ENCODE measurements at regions not wholly inside any gene's neighbourhood (a gene's known extent, or its start where the extent isn't known, plus 50 kb on each side); places are given as distances from the start of the nearest gene placed in this dataset.

- no peak for TF ChIP-seq POLR2AphosphoS5 (IDR thresholded peaks at IDR 0.05)
- no peak for TF ChIP-seq EP300 (IDR thresholded peaks at IDR 0.05)
- no peak for TF ChIP-seq POLR2A (IDR thresholded peaks at IDR 0.05)
- TF ChIP-seq CTCF (IDR thresholded peaks at IDR 0.05), result no peak
- Histone ChIP-seq H3K36me3 (no peaks in the 10 kb centered on the region), H3K9me3 (no peaks in the 10 kb centered on the region), H3K27me3 (no peaks in the 10 kb centered on the region), H3K4me3 (no peak overlapping the region), H3K4me1 (no peaks in the 10 kb centered on the region), H3K27ac (no peak overlapping the region)
- 37 to 60% (median 44%) methylated on average over 3 of the region's 3 CpGs for WGBS, 5 donors
- no peak for DNase-seq
- intact Hi-C loops (cut with DNase I; ENCODE audit: low total_unique reads), result no loop called here
These were observed 540.9 kb downstream of the EPM2A start for GRCh38 chr6:145194389-145194788.

- WGBS, 5 donors, result 8 to 25% (median 13%) methylated on average over 1 of the region's 1 CpG
- TF ChIP-seq EP300 (IDR thresholded peaks at IDR 0.05) (no peak), CTCF (IDR thresholded peaks at IDR 0.05) (no peak), POLR2AphosphoS5 (IDR thresholded peaks at IDR 0.05) (no peak), POLR2A (IDR thresholded peaks at IDR 0.05) (no peak)
- Histone ChIP-seq H3K4me3 (no peak overlapping the region), H3K27me3 (no peaks in the 10 kb centered on the region), H3K27ac (no peak overlapping the region), H3K36me3 (no peaks in the 10 kb centered on the region), H3K9me3 (no peaks in the 10 kb centered on the region), H3K4me1 (no peaks in the 10 kb centered on the region)
- no peak for DNase-seq
- intact Hi-C loops (cut with DNase I; ENCODE audit: low total_unique reads), result no loop called here
These were observed 535.4 kb downstream of the EPM2A start for GRCh38 chr6:145199961-145200360.

GRCh38 chr6:145204301-145204700, 531.0 kb downstream of the EPM2A start:
- H3K27ac ChIP-seq, result no peak overlapping the region
- H3K27me3 ChIP-seq, result no peaks in the 10 kb centered on the region
- no peaks in the 10 kb centered on the region for H3K9me3 ChIP-seq
- intact Hi-C loops (cut with DNase I; ENCODE audit: low total_unique reads), result no loop called here
- 55 to 61% (median 58%) methylated on average over 2 of the region's 2 CpGs for WGBS, 5 donors
- H3K4me1 ChIP-seq, result no peaks in the 10 kb centered on the region
- H3K36me3 ChIP-seq, result no peaks in the 10 kb centered on the region
- no peak overlapping the region for H3K4me3 ChIP-seq
- no peak for TF ChIP-seq POLR2AphosphoS5 (IDR thresholded peaks at IDR 0.05)
- DNase-seq, result peak in 1 of 2 donors; percentile 11

- Histone ChIP-seq H3K4me1 (no peaks in the 10 kb centered on the region), H3K9me3 (no peaks in the 10 kb centered on the region), H3K27ac (no peak overlapping the region), H3K4me3 (no peak overlapping the region), H3K36me3 (no peaks in the 10 kb centered on the region), H3K27me3 (no peaks in the 10 kb centered on the region)
- peak in 1 of 2 donors; percentile 51 for DNase-seq
- intact Hi-C loops (cut with DNase I; ENCODE audit: low total_unique reads), result no loop called here
- WGBS, 5 donors, result 70 to 84% (median 78%) methylated on average over 7 of the region's 7 CpGs
- TF ChIP-seq POLR2AphosphoS5 (IDR thresholded peaks at IDR 0.05) (no peak), POLR2A (IDR thresholded peaks at IDR 0.05) (no peak), EP300 (IDR thresholded peaks at IDR 0.05) (no peak), CTCF (IDR thresholded peaks at IDR 0.05) (no peak)
These were observed 528.9 kb downstream of the EPM2A start for GRCh38 chr6:145206247-145206907.

- Histone ChIP-seq H3K36me3 (no peaks in the 10 kb centered on the region), H3K4me3 (no peak overlapping the region), H3K4me1 (peaks cover 0 to 2% (median 0%) of the 10 kb centered on the region in 4 donors), H3K27ac (no peak overlapping the region), H3K9me3 (no peaks in the 10 kb centered on the region), H3K27me3 (no peaks in the 10 kb centered on the region)
- no peak for DNase-seq
- WGBS, 5 donors, result 48 to 77% (median 64%) methylated on average over 1 of the region's 1 CpG
- intact Hi-C loops (cut with DNase I; ENCODE audit: low total_unique reads), result no loop called here
- TF ChIP-seq EP300 (IDR thresholded peaks at IDR 0.05) (no peak), CTCF (IDR thresholded peaks at IDR 0.05) (no peak), POLR2AphosphoS5 (IDR thresholded peaks at IDR 0.05) (no peak), POLR2A (IDR thresholded peaks at IDR 0.05) (no peak)
These were observed 526.8 kb downstream of the EPM2A start for GRCh38 chr6:145208474-145208873.
